ENCODE measurements at regions not wholly inside any gene's neighbourhood (a gene's known extent, or its start where the extent isn't known, plus 50 kb on each side); places are given as distances from the start of the nearest gene placed in this dataset.

DNA sequence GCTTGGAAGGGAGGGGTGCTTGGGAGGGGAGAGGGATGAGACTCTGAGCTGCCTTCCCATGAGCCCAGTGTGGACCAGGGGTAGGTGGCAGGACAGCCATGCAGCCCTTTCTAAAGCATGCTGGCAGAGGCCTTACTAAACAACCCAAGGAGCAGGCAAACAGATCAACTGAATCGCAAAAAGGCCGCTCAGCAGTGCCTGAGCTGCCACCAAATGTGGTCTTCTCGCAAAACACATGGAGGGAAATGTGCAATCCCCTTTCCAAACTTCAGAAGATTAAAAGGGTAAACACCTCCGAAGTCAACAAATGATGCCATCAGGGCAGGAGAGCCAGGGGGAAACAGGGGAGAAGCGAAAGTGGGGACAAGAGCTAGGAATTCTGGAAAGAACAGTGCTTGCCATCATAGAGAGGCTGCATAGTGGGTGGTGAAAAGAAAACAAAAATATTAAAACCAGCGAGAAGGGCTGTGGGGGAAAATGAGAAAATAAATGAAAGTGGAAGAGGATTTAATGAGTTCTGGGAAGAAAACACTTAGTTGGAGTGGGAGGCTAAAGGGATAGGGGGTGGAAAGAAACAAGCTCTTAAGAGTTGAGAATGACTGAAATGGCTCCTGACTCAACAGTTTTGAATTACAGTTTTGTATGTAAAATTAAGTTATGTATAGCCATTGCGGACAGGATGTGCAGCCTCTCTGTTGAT lies 62.2 kb upstream of the ZNF32 start (continued):
- TF ChIP-seq, protein P1, sequence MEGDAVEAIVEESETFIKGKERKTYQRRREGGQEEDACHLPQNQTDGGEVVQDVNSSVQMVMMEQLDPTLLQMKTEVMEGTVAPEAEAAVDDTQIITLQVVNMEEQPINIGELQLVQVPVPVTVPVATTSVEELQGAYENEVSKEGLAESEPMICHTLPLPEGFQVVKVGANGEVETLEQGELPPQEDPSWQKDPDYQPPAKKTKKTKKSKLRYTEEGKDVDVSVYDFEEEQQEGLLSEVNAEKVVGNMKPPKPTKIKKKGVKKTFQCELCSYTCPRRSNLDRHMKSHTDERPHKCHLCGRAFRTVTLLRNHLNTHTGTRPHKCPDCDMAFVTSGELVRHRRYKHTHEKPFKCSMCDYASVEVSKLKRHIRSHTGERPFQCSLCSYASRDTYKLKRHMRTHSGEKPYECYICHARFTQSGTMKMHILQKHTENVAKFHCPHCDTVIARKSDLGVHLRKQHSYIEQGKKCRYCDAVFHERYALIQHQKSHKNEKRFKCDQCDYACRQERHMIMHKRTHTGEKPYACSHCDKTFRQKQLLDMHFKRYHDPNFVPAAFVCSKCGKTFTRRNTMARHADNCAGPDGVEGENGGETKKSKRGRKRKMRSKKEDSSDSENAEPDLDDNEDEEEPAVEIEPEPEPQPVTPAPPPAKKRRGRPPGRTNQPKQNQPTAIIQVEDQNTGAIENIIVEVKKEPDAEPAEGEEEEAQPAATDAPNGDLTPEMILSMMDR (IDR thresholded peaks at IDR 0.05; ENCODE audit: control extremely low read depth in 1 of 3, insufficient read depth in 1 of 3, low read depth in 1 of 3, low read length in 3 of 3) = no peak
- TF ChIP-seq CBX5 (IDR thresholded peaks at IDR 0.05; ENCODE audit: low read depth, low read length) (no peak), POU5F1 (IDR thresholded peaks at IDR 0.05; ENCODE audit: low read depth, low read length) (no peak), CHD1 (IDR thresholded peaks at IDR 0.05; ENCODE audit: low read depth, low read length) (no peak)

Data from H1 (cell line).